SKM-1 treated with dmso at 0.1 percent for 144 hours (cell line): ENCODE measurements at regions not wholly inside any gene's neighbourhood (a gene's known extent, or its start where the extent isn't known, plus 50 kb on each side); places are given as distances from the start of the nearest gene placed in this dataset.

Source experiments
- DNase-seq: peaks from one replicate; lab custom pipeline; 2025; ENCODE audit not compliant: unreplicated experiment; lab: John Stamatoyannopoulos, UW

DNA sequence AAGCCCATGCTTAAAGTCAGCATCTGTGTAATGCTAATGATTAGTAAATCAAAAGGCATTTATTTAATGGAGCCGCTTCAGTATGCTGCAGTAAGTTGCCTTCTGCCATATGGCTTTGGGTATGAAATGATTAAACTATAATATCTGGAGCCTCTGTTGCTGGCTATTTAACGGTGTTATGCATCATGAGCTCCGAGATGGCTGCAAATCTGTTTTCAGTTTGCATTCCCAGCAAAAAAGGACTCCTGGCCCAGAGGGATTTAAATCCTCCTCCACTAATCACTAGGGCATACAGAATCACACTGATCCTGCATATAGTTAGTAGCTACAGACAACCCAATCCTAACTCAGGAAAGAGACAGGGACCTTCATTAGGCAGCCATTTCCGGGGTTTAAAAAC, 171.5 kb upstream of the EEA1 start:
- DNase-seq = no peak

DNA sequence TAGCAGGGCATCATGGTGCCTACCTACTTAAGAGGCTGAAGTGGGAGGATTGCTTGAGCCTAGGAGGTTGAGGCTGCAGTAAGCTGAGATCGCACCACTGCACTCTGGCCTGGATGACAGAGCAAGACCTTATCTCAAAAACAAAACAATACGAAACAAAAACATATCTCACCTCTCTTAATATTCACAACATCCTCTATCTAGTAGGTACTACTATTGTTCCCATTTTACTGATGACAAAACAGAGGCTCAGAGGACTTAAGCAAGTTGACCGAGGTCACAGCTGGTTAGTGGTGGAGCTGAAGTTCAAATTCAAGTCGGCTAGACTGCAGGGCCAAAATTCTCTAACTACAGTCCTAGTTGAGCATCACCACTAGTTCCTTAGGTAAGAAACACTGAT, 172.3 kb upstream of the EEA1 start:
- no peak for DNase-seq

DNA sequence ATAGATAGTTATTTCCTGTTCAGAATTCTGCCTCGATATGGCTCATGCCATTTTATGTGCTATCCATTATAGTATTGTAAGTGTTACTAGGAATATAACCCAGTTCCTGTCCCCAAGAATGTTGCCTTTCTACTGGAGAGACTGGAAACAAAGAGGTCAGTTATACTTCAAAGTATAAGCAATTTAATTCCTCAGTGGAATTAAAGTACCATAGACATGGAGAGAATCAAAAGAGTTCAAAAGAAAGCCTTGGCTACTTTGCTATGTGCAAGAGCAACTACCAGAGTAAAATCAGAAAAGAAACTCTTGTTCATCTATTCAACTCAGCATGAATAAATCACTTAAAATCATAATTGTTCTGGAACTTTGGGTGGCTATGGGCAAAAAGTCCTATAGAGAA, 173.2 kb upstream of the EEA1 start:
- no peak for DNase-seq

DNA sequence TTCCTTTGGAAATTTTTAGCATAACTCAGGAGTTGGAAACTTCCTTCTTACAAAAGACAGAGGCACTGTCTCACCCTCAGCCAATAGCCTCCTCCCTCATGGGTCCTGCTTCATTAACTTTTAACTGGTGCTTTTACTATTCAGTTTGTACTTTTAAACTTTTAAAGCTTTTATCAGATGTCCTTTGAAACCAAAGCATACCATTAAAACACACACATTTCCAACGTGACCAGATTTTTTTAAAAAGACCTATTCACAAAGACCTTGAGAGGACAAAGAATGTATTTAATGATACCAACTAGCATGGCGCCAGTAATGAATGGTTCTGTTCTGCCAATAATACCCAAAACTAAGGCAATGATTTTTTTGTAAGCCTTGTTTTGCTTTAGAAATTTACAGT, 173.6 kb upstream of the EEA1 start:
- no peak for DNase-seq

DNA sequence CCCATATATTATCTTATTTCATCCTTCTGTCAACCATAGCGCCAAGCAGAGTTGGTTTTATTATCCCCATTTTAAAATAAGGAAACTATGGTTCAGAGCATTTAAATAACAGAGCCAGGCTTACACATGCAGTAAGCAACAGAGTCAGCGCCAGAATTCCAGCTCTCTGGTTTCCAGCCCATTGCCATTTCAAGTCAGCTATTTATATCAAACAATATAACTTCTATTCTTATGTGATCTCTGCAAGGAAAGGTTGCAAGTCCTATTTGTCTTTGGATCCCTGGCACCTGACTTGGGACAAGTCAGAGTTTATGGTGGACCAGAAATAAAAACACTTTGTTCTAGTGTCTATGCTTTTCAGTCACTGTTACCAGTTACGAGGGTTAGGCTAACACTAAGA, 174.1 kb upstream of the EEA1 start:
- DNase-seq = no peak

DNA sequence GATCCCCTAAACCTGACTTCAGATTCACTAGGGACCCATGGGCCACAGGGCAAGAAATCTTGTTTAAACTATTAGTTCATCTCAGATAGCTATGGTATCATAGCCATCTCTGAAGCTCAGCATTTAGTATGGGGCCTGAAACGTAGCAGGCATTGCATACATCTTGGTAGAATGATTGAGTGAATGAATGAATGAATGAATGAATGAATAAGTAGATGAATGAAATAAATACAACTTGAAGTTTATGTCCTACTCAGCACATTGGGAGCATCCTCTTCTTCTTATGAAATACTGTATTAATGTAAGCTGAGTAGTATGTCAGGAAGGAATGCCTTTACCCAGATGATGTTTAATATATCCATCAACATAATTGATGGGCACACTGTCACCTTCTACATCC, 175.4 kb upstream of the EEA1 start:
- DNase-seq = no peak

DNA sequence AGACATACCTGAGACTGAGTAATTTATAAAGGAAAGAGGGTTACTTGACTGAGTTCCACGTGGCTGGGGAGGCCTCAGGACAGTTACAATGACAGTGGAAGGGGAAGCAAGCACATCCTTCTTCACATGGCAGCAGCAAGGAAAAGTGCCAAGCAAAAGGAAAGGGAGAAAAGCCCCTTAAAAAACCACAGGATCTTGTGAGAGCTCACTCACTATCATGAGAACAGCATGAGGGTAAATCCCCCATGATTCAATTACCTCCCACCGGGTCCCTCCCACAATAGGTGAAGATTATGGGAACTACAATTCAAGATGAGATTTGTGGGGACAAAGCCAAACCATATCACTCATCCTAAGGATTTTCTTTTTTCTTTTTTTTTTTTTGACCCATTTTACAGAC, 177.8 kb upstream of the EEA1 start:
- no peak for DNase-seq

DNA sequence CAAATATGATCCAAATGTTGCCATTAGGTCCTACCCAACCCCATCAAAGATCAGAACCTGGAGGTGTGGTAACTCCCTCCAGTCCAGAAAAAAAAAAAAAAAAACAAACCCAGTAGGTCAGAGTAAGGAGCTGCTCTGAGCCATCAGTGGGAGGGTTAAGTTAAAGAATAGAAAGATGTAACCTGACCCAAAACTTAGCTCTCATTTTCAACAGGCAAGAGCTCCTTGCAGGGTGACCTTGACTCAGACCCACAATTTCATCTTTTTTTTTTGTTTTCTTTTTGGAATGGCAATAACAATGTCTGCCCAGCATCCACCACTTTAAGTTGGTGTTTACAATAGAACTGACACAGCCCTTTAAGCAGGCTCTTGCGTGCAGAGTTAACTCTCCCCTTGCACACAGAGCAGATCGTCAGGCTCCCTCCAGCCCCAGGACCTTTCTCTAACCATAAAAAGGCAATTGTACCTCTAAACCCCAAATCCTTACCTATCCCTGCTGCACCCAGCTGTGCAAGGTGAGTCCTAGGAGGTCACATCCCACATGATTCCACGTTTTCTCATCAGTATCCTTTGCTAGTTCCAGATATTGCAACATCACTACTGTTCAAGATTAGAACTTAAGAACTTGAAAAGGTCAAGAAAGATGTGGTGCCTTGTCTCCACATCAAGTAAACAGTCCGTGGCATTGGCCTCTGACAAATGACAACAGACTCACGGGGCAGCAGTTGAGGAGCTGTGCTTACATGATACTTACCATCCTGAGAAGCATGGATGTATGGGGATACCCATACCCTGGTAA, 178.6 kb upstream of the EEA1 start:
- no peak for DNase-seq

DNA sequence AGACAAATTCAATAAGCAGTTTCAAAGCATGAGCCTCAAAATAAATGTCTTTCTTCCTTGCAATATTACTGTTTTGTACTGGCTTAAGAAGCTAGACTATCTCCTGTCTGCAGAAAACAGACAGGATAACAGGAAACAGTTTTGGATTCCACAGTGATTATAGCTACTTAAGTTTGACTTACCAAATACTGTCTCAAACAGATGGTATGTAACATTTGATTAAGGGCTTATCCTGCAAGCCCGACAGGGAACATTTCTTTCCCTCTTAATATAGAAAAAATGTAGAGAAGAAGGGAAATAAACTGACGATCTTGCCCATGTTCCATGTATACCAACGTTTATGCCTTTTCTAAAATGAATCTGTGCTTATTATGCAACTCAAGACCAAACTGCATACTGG, 179.9 kb upstream of the EEA1 start:
- no peak for DNase-seq

DNA sequence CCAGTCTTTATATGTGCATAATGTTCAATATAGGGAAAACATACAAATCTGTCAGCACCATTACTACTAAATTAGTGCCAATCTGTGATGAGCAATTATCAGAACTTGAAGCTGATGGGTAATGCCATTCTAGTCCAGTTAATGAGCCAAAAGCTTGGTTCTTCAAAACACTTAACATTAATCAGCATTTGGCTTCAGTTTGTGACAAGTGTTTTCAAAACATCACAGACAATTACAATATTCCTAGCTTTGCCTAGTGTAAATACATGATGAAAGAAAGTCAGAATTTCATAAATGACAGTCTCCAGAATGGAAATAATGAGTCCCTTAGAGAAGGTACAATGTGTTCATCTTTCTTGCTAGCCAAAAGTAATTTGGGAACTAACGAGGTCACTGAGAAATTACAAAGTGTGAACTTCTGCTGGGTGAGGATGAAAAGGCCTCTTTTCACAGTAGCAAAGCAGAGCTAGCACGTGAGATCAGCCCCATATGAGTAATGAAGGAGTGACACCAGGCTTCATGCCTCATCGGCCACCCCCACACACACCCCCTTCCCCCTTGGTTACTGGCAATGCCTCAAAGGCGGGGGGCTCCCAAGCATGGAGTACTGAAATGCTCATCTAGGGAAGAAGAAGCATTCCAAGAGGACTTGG, 180.6 kb upstream of the EEA1 start:
- DNase-seq = no peak

DNA sequence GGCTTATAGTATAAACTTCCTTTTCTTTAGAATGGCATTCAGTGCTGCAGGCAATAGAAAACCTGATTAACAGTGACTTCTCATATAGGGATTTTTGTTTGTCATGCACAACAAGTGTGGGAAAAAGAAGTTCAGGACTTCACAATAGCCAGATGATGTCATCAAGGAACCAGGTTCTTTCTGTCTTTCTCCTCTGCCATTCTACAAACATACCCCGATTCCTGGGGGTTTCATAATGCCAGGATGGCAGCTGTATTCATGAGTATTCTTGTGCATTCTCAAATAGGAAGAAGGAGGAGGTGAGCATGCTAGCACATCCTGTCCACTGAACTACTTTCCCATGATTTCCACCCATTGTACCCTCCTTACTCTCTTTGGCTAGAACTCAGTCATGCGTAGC, 182.7 kb upstream of the EEA1 start:
- DNase-seq = no peak

DNA sequence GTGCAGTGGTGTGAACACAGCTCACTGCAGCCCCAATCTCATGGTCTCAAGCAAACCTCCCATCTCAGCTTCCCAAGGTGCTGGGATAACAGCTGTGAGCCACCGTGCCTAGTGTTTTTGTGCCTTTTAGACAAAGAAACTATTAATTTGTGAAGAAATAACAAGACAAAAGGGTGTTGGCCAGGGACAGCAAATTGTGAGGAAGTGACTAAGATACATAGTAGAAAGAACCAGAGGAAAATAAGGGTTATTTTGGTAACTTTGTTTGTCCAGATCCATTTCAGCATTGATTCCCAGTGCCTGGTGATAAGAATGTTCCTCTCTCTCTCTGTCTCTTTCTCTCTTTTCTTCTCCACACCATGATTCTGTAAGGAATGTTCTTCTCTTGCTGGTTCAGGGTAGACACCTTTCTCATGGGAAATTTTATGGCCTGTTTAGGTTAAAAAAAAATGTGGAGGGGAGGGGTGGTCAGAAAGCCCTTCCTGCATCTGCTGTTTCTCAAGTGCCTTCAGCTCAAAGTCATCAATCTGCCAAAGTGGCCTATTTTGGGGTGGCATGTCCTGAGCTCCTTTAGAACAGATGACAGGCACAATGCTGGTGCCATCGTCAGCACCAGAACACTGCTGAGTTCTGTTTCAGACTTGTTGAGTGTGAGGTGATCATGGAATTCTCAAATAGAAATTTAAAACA, 184.4 kb upstream of the EEA1 start:
- DNase-seq = no peak

DNA sequence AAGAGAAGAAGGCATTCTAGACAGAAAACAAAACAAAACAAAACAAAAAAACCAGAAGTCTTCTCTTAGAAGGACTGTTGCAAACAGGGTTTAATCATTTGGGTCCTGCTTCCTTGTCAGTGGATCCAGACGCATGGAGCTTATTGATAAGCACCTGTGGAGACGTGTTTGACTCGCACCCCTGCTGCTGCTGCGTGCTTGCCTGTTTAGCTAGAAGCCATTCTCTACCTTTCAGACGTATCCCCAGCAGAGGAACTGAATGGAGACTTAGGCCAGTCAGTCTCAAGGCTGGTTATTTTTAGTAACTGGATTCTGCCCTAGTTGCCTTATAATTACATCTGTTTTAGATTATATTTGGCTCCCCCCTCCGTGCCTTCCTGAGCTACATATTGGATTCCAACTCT, 186.1 kb upstream of the EEA1 start:
- DNase-seq = no peak

DNA sequence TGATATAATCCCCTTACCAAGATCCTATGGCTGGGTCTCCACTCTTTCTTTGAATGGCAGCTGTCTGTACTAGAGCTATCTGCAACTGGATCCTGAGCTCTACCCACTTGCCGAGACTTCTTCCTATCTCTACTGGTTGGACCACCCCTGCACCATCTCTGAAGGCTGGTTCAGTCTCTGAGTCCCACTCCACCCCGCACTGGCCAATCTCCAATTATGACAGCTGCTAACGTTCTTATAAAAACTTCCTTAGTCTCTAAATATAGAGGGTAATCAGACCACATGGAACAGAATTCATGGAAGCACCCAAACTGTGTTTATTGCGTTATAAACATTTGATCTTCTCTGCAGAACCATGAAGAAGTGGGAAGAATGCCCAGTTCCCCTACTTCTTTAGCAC, 186.6 kb upstream of the EEA1 start:
- DNase-seq = no peak

DNA sequence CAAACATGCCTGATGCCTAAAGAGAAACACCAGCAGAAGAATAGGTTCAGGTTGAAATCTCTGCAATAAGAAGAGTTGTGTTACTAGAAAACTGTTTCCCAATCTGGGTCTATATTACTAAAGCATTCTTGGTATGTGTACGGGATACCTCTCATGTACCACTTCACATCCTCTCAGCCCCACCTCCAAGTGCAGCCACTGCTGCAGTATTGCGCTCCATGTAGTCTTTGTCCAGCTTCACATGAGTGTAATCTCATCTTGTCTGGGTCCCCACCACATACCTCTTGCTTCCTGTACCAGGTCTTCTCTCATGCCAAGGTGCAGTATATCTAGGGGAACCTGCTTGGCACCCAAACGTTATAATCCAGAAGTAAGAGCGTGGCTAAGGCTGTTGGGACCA, 187.5 kb upstream of the EEA1 start:
- no peak for DNase-seq

DNA sequence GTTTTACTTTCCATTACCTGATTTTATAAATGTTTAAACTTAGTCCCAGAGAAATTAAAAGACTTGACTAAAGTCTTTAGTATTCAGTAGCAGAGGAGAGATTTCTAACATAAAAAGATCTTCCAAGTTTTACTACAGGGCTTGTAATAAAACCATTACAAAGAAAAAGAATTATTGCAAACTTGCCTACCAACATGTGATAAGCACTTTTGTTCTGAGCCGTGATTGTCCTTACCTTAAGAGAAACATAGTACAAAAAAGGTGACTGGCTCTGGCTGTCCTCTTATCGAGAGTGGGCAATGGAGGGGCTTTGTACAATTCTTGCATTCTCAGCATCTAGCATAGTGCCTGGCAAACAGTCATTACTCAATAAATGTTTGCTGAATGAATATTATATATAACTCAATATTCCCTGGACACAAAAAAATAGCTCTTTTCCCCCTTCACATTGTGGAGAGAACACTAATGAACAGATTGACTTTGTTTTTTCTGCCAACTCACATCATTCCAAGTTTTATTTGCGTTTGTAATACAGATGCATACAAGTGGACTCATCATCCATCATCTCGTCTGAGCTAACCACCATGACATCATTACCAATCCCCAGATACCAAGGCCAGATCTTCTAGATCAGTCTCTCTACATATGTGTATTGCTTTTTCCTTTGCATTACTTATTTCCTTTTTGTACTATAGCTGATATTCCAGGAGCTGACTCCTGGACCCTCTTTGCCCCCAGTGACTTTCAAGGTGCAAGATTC, 192.8 kb upstream of the EEA1 start:
- no peak for DNase-seq

DNA sequence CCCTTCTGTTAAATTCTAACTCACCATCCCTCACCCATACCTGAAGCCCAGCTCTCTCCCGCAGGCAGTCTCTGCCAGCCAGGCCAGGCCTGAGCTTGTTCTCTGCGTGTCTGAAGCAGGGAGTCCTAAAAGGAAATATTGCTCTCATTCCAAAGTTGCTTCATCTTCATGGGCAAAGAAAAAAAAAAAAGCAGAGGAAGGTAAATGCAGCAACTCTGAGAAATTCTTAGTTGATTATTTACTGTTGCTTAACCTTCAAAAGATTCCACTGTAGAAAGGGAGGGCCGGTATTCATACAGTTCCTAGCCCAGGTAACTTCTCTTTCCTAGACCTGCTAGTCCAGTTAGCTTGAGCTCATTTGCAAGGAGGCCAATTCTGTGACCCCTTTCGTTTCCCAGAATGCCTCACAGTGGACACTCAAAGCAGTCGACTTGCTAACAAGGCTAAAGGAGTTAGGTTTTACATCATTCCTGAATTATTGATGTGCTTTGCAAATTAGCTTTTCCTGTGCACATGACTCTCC, 193.5 kb upstream of the EEA1 start:
- no peak for DNase-seq

DNA sequence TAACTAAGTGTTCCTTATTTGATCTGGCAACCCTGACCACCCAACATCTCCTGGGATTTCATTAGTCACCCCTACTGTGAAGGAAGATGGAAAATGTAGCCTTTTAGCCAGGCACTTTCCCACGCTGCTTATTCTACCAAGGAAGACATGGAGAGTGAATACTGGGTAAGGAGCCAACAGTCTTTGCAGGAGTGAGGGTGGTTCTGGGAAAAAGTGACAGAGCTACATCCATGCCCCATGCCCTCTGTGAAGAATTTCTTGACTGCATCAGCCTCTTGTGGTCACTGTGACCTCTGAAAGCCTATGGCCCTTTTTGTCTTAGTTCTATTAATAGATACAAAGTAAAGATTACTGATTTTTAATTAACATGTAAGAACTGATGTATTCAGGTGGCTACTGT, 196.0 kb upstream of the EEA1 start:
- no peak for DNase-seq

DNA sequence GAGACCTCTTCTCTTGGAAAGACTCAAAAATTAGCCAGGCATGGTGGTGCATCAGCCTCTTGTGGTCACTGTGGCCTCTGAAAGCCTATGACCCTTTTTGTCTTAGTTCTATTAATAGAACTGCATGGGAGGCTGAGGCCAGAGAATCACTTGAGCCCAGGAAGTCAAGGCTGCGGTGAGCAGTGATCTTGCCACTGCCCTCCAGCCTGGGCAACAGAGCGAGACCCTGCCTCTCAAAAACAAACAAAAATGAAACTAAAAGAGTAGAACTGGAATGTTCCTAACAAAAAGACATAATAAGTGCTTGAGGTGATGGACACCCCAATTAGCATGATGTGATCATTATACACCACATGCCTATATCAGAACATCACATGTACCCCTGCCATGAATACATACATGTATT, 197.0 kb upstream of the EEA1 start:
- no peak for DNase-seq

DNA sequence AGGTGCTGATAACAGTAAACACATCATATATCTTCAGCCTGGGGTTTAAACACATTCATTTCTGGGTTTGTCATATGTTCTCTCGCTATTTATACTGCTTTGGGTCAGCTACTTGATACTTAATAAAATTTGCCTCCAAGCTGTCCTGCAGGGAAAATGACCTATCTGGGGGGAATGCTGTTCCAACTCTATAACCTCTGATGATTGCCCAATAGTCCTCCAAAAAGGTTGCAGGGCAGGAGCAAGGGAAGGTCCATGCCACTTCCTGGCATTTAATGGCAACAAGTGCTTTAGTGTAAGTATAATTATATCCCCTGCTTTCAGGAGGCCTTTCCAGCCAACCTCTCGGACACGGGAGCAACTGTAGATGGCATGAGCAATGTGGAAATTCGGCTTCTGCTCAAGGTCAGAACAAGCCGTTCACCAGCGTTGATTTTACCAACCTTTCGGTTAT, 198.0 kb upstream of the EEA1 start:
- no peak for DNase-seq

DNA sequence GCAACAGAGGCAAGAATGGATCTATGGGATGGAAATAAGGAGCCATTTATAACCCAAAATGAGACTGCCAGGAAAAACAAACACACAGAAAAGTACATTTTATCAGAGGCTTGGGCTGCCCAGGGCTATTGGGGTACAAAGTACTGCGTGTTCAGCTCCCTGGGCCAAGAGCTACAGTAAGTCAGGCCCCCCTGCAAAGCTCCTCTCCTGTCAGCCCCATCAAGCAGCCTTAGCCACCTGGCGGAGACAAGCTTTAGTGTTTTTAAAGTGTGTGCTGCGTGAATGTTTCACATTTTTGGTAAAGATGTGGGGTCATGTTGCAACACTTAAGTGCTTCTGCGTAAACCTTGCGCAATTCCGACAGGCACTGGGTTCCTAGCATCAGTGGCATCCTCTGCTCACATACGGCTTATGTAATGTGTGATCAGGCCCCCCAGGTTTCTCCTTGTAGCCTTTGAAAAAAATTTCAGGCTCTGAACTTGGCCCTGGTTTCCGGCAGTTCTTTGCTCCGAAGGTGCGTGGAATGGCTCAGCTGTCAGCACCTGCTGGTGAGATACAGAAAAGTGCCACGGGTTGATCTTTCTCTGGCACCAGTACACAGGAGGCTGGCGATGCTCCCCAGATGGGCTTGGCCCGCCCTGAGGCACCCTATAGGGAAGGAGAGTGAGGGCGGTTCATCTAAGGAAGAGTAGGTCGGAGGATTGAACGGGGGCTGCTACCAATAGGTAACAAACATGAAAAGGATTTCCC, 198.7 kb upstream of the EEA1 start:
- DNase-seq = peak; percentile 63
